HG03064 (cell line): ENCODE measurements at regions not wholly inside any gene's neighbourhood (a gene's known extent, or its start where the extent isn't known, plus 50 kb on each side); places are given as distances from the start of the nearest gene placed in this dataset.
"Not testable (repeated sequence)": the region's sequence is repeated elsewhere in the genome, so short reads cannot be mapped to it uniquely, and the experiment has no call there.

Experiments used
- ATAC-seq: cut with Tn5 transposase; IDR thresholded peaks from one replicate; pipeline ENCODE4 v1.9.1; 2021; ENCODE audit warnings: low read depth; ENCODE audit not compliant: unreplicated experiment

- no peak for ATAC-seq
These were observed 189.7 kb upstream of the RGS6 start for GRCh38 chr14:71742485-71742884.

- ATAC-seq = no peak
These were observed 187.2 kb upstream of the RGS6 start for GRCh38 chr14:71745072-71745471.

GRCh38 chr14:71748196-71748595, 184.0 kb upstream of the RGS6 start:
- ATAC-seq = no peak

GRCh38 chr14:71749613-71750238, 182.5 kb upstream of the RGS6 start:
- no peak for ATAC-seq

- ATAC-seq = no peak
These were observed 181.0 kb upstream of the RGS6 start for GRCh38 chr14:71751264-71751663.

GRCh38 chr14:71752111-71752738, 180.0 kb upstream of the RGS6 start:
- ATAC-seq = no peak

GRCh38 chr14:71753126-71753830, 179.0 kb upstream of the RGS6 start:
- no peak for ATAC-seq

- no peak for ATAC-seq
These were observed 178.3 kb upstream of the RGS6 start for GRCh38 chr14:71753976-71754375.

GRCh38 chr14:71754422-71755095, 177.7 kb upstream of the RGS6 start:
- ATAC-seq = no peak

- no peak for ATAC-seq
These were observed 173.8 kb upstream of the RGS6 start for GRCh38 chr14:71758229-71758951.

- no peak for ATAC-seq
These were observed 169.7 kb upstream of the RGS6 start for GRCh38 chr14:71762575-71762974.

GRCh38 chr14:71764701-71765382, 167.4 kb upstream of the RGS6 start:
- ATAC-seq = no peak

GRCh38 chr14:71765505-71765904, 166.7 kb upstream of the RGS6 start:
- no peak for ATAC-seq

- ATAC-seq = no peak
These were observed 161.8 kb upstream of the RGS6 start for GRCh38 chr14:71770431-71770830.

GRCh38 chr14:71771421-71771820, 160.8 kb upstream of the RGS6 start:
- not testable (repeated sequence) for ATAC-seq

- ATAC-seq = not testable (repeated sequence)
These were observed 160.2 kb upstream of the RGS6 start for GRCh38 chr14:71771996-71772395.

GRCh38 chr14:71773898-71774481, 158.2 kb upstream of the RGS6 start:
- ATAC-seq = no peak

- ATAC-seq = no peak
These were observed 155.5 kb upstream of the RGS6 start for GRCh38 chr14:71776471-71777360.

- no peak for ATAC-seq
These were observed 152.2 kb upstream of the RGS6 start for GRCh38 chr14:71780075-71780474.
